Epithelial cell of proximal tubule (primary cell): ENCODE measurements at regions not wholly inside any gene's neighbourhood (a gene's known extent, or its start where the extent isn't known, plus 50 kb on each side); places are given as distances from the start of the nearest gene placed in this dataset.

Experiments used
- DNase-seq: peaks from one replicate; pipeline ENCODE4 v3.0.0-alpha.2; 2011; ENCODE audit warnings: low read depth
- H3K4me3 ChIP-seq: 2 replicates; pipeline ENCODE4 v1.5.1; 2011; ENCODE audit warnings: low read depth, mild to moderate bottlenecking, low read length
- TF ChIP-seq, protein P1 (sequence below): conservative IDR thresholded peaks from 2 replicates; pipeline ENCODE4 v1.5.1; 2012; ENCODE audit warnings: low read depth, mild to moderate bottlenecking, low read length

DNA sequence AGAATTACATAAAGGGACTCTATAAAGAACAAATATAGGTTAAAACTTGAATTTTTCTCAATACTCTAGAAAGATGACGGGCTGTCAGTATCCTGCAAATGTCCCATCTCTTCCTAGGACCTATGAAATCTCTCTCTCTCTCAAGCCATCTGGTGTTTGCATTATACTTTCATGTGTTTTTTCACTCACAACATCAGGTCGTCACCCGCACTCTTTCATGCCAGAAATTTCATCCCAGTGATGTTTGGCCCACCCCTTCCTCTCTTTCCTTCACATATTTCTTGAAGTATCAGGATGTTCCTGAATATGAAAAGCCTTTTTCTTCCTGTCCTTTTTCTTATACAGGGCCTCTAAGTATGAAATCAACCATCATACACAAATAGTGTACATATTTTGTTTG lies 63.3 kb upstream of the GAS1 start:
- no peak overlapping the region for H3K4me3 ChIP-seq
- no peak for DNase-seq
- TF ChIP-seq, protein P1, sequence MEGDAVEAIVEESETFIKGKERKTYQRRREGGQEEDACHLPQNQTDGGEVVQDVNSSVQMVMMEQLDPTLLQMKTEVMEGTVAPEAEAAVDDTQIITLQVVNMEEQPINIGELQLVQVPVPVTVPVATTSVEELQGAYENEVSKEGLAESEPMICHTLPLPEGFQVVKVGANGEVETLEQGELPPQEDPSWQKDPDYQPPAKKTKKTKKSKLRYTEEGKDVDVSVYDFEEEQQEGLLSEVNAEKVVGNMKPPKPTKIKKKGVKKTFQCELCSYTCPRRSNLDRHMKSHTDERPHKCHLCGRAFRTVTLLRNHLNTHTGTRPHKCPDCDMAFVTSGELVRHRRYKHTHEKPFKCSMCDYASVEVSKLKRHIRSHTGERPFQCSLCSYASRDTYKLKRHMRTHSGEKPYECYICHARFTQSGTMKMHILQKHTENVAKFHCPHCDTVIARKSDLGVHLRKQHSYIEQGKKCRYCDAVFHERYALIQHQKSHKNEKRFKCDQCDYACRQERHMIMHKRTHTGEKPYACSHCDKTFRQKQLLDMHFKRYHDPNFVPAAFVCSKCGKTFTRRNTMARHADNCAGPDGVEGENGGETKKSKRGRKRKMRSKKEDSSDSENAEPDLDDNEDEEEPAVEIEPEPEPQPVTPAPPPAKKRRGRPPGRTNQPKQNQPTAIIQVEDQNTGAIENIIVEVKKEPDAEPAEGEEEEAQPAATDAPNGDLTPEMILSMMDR: no peak

DNA sequence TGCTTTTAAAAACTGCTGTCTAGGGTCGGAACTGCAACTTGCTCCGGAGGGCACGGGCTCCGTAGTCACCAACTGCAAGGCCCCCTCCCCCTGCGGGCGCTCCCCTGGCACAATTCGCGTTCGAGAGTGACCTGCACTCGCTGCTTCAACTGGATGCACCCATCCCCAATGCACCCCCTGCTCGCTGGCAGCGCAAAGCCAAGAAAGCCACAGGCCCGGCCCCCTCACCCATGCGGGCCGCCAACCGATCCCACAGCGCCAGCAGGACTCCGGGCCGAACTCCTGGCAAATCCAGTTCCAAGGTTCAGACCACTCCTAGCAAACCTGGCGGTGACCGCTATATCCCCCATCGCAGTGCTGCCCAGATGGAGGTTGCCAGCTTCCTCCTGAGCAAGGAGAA lies 64.2 kb upstream of the GAS1 start:
- DNase-seq: no peak
- H3K4me3 ChIP-seq: no peak overlapping the region
- TF ChIP-seq, protein P1: no peak

DNA sequence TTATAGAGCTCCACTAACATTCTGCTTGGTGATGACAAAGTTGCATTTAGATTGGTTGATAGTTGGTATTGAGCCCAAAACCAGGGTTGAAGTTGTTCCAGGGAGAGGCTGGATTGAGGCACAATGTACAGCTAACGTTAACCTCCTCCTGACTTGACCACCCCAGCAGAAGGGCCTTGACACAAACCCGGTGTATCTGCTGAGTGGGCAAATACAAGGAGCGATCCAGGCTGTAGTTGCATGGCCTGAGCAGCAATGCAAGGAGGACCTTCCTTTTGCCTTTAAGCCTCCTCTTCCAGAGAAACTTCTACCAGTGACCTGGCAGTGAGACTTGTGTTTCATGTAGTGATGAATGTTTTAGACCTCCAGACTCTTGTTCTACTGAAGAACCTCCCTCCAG lies 66.2 kb upstream of the GAS1 start:
- TF ChIP-seq, protein P1: no peak
- no peak overlapping the region for H3K4me3 ChIP-seq
- DNase-seq: no peak

DNA sequence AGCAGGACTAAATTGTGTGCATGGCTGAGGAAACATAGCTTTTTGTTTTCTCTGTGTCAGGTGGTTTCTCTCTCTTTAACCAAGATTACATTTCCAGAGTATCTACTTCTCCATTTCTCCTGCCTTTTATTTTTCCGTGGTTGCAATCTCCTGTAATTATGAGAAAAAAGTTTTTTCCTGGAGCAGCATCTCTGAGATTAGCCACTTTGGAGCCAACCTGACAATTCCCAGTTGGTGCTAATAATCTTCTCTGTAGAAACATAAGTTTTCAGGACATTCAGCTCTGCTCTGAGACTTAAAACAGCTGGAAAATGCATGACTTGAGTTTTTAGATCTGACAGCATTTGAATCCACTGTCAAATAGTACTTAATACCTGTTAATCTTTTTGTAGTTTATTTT lies 67.1 kb upstream of the GAS1 start:
- DNase-seq: no peak

DNA sequence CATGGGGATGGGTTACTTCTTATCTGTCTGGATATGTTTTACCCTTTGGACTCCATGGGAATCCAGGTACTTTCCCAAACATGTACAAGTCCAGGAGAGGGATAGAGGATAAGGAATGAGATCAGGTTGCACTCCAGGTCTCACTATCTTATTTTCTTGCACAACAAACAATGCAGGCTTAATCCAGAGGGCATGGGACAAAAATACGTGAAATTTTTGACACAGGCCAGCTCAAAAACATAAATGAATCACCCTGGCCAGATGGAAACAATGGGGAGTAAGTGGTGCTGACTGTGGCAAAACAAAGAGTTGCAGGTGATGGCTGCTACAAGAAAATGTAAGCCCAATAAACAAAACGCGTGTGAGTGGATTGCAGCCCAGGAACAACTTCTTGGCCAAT lies 69.4 kb upstream of the GAS1 start:
- TF ChIP-seq, protein P1: no peak
- no peak for DNase-seq
- no peak overlapping the region for H3K4me3 ChIP-seq

More for the DNA sequence above, 67.1 kb upstream of the GAS1 start:
- H3K4me3 ChIP-seq: no peak overlapping the region
- TF ChIP-seq, protein P1: no peak

DNA sequence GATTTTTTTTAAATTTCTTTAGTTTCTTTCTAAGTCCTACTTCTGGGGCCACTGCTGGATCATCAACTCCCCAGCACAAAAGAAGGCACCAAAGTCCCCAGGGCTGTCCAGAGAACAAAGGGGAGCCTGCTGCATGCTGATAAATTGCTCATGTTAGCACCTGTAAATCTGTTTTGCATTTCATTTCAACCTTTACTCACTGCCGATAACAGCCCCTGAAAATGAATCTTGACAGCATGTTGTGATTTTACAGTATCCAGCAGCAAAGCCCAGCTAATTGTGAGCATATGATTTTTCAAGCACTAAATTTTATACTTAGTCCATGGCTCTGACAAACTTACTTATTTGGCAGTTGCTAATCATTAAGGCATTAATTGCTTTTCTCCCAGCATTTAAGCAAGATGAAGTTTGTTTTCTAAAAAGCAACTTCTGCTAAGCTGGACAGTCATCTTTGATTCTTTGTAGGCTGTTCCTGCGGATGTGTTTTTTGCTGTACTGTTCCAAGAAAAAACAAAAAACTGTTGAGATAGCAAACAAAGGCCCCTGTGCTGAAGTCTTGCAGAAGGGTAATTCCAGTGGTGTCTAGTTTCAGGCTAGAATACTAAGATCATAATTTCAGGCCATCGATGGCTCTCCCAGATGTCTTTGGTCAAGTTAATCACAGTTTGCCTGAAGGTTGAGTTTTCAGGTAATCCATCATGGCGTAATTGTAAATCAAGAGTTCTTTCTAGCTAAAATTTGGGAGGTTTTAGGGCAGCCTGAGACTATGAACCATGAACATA lies 73.1 kb upstream of the GAS1 start:
- H3K4me3 ChIP-seq: no peak overlapping the region
- no peak for DNase-seq
- TF ChIP-seq, protein P1: no peak

DNA sequence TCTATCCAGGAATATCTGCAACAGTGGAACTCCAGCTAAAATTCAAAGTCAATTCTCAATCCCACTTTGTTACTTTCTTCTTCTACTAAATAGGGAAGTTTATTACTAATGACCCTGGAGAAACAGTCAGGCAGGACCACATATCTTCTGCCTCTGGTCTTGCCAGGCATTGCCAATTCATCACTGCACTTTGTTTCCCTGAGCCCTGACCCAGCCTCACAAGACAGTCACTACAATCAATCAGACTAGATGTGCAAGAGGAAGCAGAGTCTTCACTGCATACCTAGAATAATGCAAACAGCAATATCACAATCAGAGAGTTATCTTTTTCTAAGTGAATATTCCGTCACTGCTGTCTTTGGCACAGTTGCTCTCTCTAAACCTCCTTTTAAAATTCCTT lies 74.9 kb upstream of the GAS1 start:
- no peak for DNase-seq
- TF ChIP-seq, protein P1: no peak
- H3K4me3 ChIP-seq: no peak overlapping the region
